SK-N-SH (cell line): ENCODE measurements at regions not wholly inside any gene's neighbourhood (a gene's known extent, or its start where the extent isn't known, plus 50 kb on each side); places are given as distances from the start of the nearest gene placed in this dataset.

ENCODE experiments used
- CTCF ChIA-PET: fragments of 300-600, 350-600 bp; formaldehyde crosslinking; extraction: SDS; loops from one replicate; lab custom pipeline; 2021; lab: Yijun Ruan, JAX
- POLR2A ChIA-PET: fragments of 350-600 bp; sonication (Branson Sonifier 250); formaldehyde crosslinking; extraction: SDS; loops from one replicate; lab custom pipeline; 2020; ENCODE audit warnings: antibody characterized with exemption, inconsistent platforms; lab: Yijun Ruan, JAX
- DNase-seq: peaks from one replicate; pipeline ENCODE4 v3.0.0; 2012
- H2AFZ ChIP-seq: fragments of 200-600 bp; sonication (generic); 2 replicates; pipeline ENCODE4 v1.8.1; 2016; ENCODE audit warnings: antibody characterized with exemption, mild to moderate bottlenecking, low read depth
- H3F3A ChIP-seq: fragments of 200-600 bp; sonication (generic); replicated peaks from 2 replicates; pipeline ENCODE3; 2016; ENCODE audit warnings: antibody characterized with exemption, mild to moderate bottlenecking; ENCODE audit not compliant: insufficient read depth
- H3K27ac ChIP-seq, 2 experiments: fragments of 200-500 bp in 1 of 2; fragments of 200-600 bp in 1 of 2; sonication (Bioruptor generic) in 1 of 2; sonication (generic), shearing (Covaris generic) in 1 of 2; 2 replicates each; pipeline versions ENCODE4 v1.5.1 to v1.6.1; 2014 to 2016; ENCODE audit warnings: low read depth in 2 of 2, inconsistent platforms in 1 of 2, low read length in 1 of 2, mild to moderate bottlenecking in 1 of 2, mixed read lengths in 1 of 2
- H3K27me3 ChIP-seq: fragments of 200-600 bp; sonication (generic), shearing (Covaris generic); 2 replicates; pipeline ENCODE4 v1.6.1; 2016; ENCODE audit warnings: mixed run types; ENCODE audit not compliant: insufficient read depth
- H3K36me3 ChIP-seq, 2 experiments: fragments of 200-500 bp in 1 of 2; fragments of 200-600 bp in 1 of 2; sonication (Bioruptor generic) in 1 of 2; sonication (generic) in 1 of 2; replicated peaks in 1 of 2; 2 replicates each; pipeline versions ENCODE3 to v1.5.1; 2014 to 2016; ENCODE audit warnings: low read length in 1 of 2, mild to moderate bottlenecking in 1 of 2; ENCODE audit not compliant: insufficient read depth in 2 of 2, control insufficient read depth in 1 of 2
- H3K4me1 ChIP-seq, 2 experiments: fragments of 200-500 bp in 1 of 2; fragments of 200-600 bp in 1 of 2; sonication (Bioruptor generic) in 1 of 2; sonication (generic), shearing (Covaris generic) in 1 of 2; 2 replicates each; pipeline versions ENCODE4 v1.5.1 to v1.6.1; 2014 to 2016; ENCODE audit warnings: low read depth in 1 of 2, low read length in 1 of 2, mixed run types in 1 of 2; ENCODE audit not compliant: insufficient read depth in 2 of 2, control insufficient read depth in 1 of 2
- H3K4me2 ChIP-seq: fragments of 200-600 bp; sonication (generic), shearing (Covaris generic); 2 replicates; pipeline ENCODE4 v1.6.1; 2017; ENCODE audit warnings: mixed run types
- H3K4me3 ChIP-seq, 2 experiments: fragments of 200-500 bp in 1 of 2; fragments of 200-600 bp in 1 of 2; sonication (Bioruptor generic) in 1 of 2; sonication (generic), shearing (Covaris generic) in 1 of 2; 2 replicates each; pipeline versions ENCODE4 v1.5.1 to v1.8.1; 2014 to 2016; ENCODE audit warnings: low read depth in 2 of 2, inconsistent platforms in 1 of 2, low read length in 1 of 2, mild to moderate bottlenecking in 1 of 2, mixed read lengths in 1 of 2, moderate library complexity in 1 of 2
- H3K79me2 ChIP-seq: fragments of 200-600 bp; sonication (generic); 2 replicates; pipeline ENCODE4 v1.8.1; 2017; ENCODE audit warnings: mild to moderate bottlenecking; ENCODE audit not compliant: insufficient read depth
- H3K9ac ChIP-seq: fragments of 200-600 bp; sonication (generic); 2 replicates; pipeline ENCODE4 v1.6.1; 2017; ENCODE audit warnings: mixed run types
- H3K9me2 ChIP-seq: fragments of 200-600 bp; sonication (generic); 2 replicates; pipeline ENCODE4 v1.6.1; 2017; ENCODE audit warnings: mixed run types
- H3K9me3 ChIP-seq: fragments of 200-600 bp; sonication (generic); 2 replicates; pipeline ENCODE4 v1.6.1; 2017; ENCODE audit warnings: mixed run types, mild to moderate bottlenecking, moderate library complexity
- H4K20me1 ChIP-seq: fragments of 200-600 bp; sonication (generic); 2 replicates; pipeline ENCODE4 v1.6.1; 2017; ENCODE audit warnings: mild to moderate bottlenecking, mixed run types; ENCODE audit not compliant: insufficient read depth
- CHD2 ChIP-seq: fragments of 150-350 bp; IDR thresholded peaks from 2 replicates; pipeline ENCODE4 v1.6.1; 2018; ENCODE audit warnings: low read length; ENCODE audit not compliant: partially characterized antibody
- ELF1 ChIP-seq: IDR thresholded peaks from 2 replicates; pipeline ENCODE4 v1.4.0; 2012
- FOSL2 ChIP-seq: IDR thresholded peaks from 2 replicates; pipeline ENCODE4 v1.4.0; 2012; ENCODE audit warnings: low read depth, mild to moderate bottlenecking, moderate library complexity, borderline replicate concordance
- FOXJ3 ChIP-seq: sonication (generic); formaldehyde crosslinking; IDR thresholded peaks from 2 replicates; pipeline ENCODE4 v1.5.1; 2020; ENCODE audit warnings: mild to moderate bottlenecking, missing genetic modification reagents
- GABPA ChIP-seq: IDR thresholded peaks from 2 replicates; pipeline ENCODE4 v1.4.0; 2012; ENCODE audit warnings: low read depth, mild to moderate bottlenecking
- JUND ChIP-seq: IDR thresholded peaks from 2 replicates; pipeline ENCODE4 v1.4.0; 2012
- MEF2A ChIP-seq: IDR thresholded peaks from 2 replicates; pipeline ENCODE4 v1.4.0; 2012; ENCODE audit warnings: low read depth, borderline replicate concordance
- SIN3A ChIP-seq: IDR thresholded peaks from 2 replicates; pipeline ENCODE4 v1.6.1; 2012; ENCODE audit warnings: low read depth, mild to moderate bottlenecking, low read length, moderate library complexity, borderline replicate concordance
- TEAD4 ChIP-seq: IDR thresholded peaks from 2 replicates; pipeline ENCODE4 v1.4.0; 2012; ENCODE audit warnings: mild to moderate bottlenecking, borderline replicate concordance; ENCODE audit not compliant: insufficient read depth
- USF1 ChIP-seq: IDR thresholded peaks from 2 replicates; pipeline ENCODE4 v1.4.0; 2012; ENCODE audit warnings: low read depth, borderline replicate concordance
- YY1 ChIP-seq: IDR thresholded peaks from 2 replicates; pipeline ENCODE4 v1.4.0; 2012; ENCODE audit warnings: low read depth, mild to moderate bottlenecking
- WGBS: methylation state at CpG from one replicate; pipeline ENCODE4 v1.1.6; 2017; ENCODE audit warnings: low lambda C conversion rate; 5-methylcytosine and 5-hydroxymethylcytosine counted together
- TF ChIP-seq, protein P1 (sequence below): IDR thresholded peaks from 2 replicates; pipeline ENCODE4 v1.6.1; 2012; ENCODE audit warnings: mild to moderate bottlenecking, low read depth, low read length, moderate library complexity
- TF ChIP-seq, protein P2 (sequence below): fragments of 150-350 bp; IDR thresholded peaks from 2 replicates; pipeline ENCODE4 v1.6.1; 2016; ENCODE audit warnings: mild to moderate bottlenecking, low read depth, low read length

- Histone ChIP-seq H3K9me2 (no peaks in the 10 kb centered on the region), H3F3A (peaks cover 9% of the 10 kb centered on the region), H3K79me2 (no peaks in the 10 kb centered on the region), H3K36me3 (no peaks in the 10 kb centered on the region), H3K4me2 (no peak overlapping the region), H3K9me3 (no peaks in the 10 kb centered on the region), H3K27ac (no peak overlapping the region), H4K20me1 (no peaks in the 10 kb centered on the region), H2AFZ (no peak overlapping the region), H3K4me1 (no peaks in the 10 kb centered on the region), H3K27me3 (no peaks in the 10 kb centered on the region), H3K4me3 (no peak overlapping the region), H3K9ac (no peak overlapping the region)
- ChIA-PET CTCF (no interaction called here), POLR2A (no interaction called here)
- no peak for TF ChIP-seq ELF1
- no peak for TF ChIP-seq TEAD4
- TF ChIP-seq, protein P1, sequence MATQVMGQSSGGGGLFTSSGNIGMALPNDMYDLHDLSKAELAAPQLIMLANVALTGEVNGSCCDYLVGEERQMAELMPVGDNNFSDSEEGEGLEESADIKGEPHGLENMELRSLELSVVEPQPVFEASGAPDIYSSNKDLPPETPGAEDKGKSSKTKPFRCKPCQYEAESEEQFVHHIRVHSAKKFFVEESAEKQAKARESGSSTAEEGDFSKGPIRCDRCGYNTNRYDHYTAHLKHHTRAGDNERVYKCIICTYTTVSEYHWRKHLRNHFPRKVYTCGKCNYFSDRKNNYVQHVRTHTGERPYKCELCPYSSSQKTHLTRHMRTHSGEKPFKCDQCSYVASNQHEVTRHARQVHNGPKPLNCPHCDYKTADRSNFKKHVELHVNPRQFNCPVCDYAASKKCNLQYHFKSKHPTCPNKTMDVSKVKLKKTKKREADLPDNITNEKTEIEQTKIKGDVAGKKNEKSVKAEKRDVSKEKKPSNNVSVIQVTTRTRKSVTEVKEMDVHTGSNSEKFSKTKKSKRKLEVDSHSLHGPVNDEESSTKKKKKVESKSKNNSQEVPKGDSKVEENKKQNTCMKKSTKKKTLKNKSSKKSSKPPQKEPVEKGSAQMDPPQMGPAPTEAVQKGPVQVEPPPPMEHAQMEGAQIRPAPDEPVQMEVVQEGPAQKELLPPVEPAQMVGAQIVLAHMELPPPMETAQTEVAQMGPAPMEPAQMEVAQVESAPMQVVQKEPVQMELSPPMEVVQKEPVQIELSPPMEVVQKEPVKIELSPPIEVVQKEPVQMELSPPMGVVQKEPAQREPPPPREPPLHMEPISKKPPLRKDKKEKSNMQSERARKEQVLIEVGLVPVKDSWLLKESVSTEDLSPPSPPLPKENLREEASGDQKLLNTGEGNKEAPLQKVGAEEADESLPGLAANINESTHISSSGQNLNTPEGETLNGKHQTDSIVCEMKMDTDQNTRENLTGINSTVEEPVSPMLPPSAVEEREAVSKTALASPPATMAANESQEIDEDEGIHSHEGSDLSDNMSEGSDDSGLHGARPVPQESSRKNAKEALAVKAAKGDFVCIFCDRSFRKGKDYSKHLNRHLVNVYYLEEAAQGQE: no peak
- TF ChIP-seq FOXJ3 (CRISPR knock-in tag): no peak
- TF ChIP-seq, protein P2, sequence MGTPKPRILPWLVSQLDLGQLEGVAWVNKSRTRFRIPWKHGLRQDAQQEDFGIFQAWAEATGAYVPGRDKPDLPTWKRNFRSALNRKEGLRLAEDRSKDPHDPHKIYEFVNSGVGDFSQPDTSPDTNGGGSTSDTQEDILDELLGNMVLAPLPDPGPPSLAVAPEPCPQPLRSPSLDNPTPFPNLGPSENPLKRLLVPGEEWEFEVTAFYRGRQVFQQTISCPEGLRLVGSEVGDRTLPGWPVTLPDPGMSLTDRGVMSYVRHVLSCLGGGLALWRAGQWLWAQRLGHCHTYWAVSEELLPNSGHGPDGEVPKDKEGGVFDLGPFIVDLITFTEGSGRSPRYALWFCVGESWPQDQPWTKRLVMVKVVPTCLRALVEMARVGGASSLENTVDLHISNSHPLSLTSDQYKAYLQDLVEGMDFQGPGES: no peak
- DNase-seq: no peak
- 67% methylated on average over 7 of the region's 7 CpGs for WGBS
These were observed 523.1 kb downstream of the SPATA31D1 start for GRCh38 chr9:82511626-82512025.

DNA sequence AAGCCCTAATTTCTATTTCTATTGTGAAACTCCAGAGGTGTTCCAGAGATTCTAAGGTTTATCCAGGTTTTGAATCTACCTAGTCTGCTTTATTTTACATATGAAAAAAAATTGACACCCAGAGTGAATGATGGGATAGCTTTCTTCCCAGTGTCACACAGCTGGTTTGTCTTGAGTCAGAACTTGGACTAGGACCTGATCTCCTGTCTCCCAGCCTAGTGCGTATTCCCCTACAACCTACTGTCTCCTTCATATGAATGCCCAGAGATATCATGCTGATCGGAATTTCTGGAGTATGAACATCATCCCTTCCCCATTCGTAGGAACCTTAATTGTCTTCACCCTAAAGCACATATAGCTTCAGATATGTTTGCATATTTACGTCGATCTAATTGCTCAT lies 524.2 kb downstream of the SPATA31D1 start:
- ChIA-PET CTCF (interaction anchor here (0.7 kb wide), 1 partner anchor 99 kb away, joined by 3 read pairs; no protein-coding TSS in a partner anchor), POLR2A (no interaction called here)
- 61% methylated on average over 5 of the region's 5 CpGs for WGBS
- no peak for DNase-seq
- Histone ChIP-seq H3K9me2 (no peaks in the 10 kb centered on the region), H3K9ac (no peak overlapping the region), H3F3A (peaks cover 9% of the 10 kb centered on the region), H4K20me1 (no peaks in the 10 kb centered on the region), H3K4me1 (no peaks in the 10 kb centered on the region), H3K79me2 (no peaks in the 10 kb centered on the region), H3K27me3 (no peaks in the 10 kb centered on the region), H2AFZ (no peak overlapping the region), H3K27ac (peak overlapping the region in 1 of 2 experiments; percentile 28; a peak in 2 of 4 replicates), H3K4me3 (no peak overlapping the region), H3K36me3 (no peaks in the 10 kb centered on the region), H3K4me2 (no peak overlapping the region; the same call in 1 of the 2 replicates), H3K9me3 (no peaks in the 10 kb centered on the region)
- TF ChIP-seq SIN3A (no peak), CHD2 (no peak), FOSL2 (no peak), YY1 (no peak), USF1 (no peak), MEF2A (no peak), JUND (no peak), GABPA (no peak)
- TF ChIP-seq, protein P2: no peak
- TF ChIP-seq, all 33 proteins: peak for 0
